ENCODE measurements at regions not wholly inside any gene's neighbourhood (a gene's known extent, or its start where the extent isn't known, plus 50 kb on each side); places are given as distances from the start of the nearest gene placed in this dataset.

GRCh38 chr15:46331546-46331945 is 696.7 kb downstream of the SQOR start:
- DNase-seq, result no peak

- DNase-seq, result no peak
Observed at GRCh38 chr15:46343196-46343935, 708.5 kb downstream of the SQOR start.

- no peak for DNase-seq
Observed at GRCh38 chr15:46344115-46344724, 709.4 kb downstream of the SQOR start.

- DNase-seq, result no peak
Observed at GRCh38 chr15:46344915-46345314, 710.1 kb downstream of the SQOR start.

- no peak for DNase-seq
Observed at GRCh38 chr15:46354443-46354842, 719.6 kb downstream of the SQOR start.

- no peak for DNase-seq
Observed at GRCh38 chr15:46365572-46365971, 730.7 kb downstream of the SQOR start.

- DNase-seq, result no peak
Observed at GRCh38 chr15:46366360-46367007, 731.7 kb downstream of the SQOR start.

GRCh38 chr15:46383978-46384377 is 749.1 kb downstream of the SQOR start:
- DNase-seq, result no peak

GRCh38 chr15:46386356-46386755 is 751.5 kb downstream of the SQOR start:
- DNase-seq, result no peak

GRCh38 chr15:46389739-46390138 is 754.9 kb downstream of the SQOR start:
- DNase-seq, result no peak

GRCh38 chr15:46394463-46394862 is 759.6 kb downstream of the SQOR start:
- no peak for DNase-seq

- no peak for DNase-seq
Observed at GRCh38 chr15:46408312-46408711, 773.5 kb downstream of the SQOR start.

- no peak for DNase-seq
Observed at GRCh38 chr15:46409841-46410301, 775.0 kb downstream of the SQOR start.

- no peak for DNase-seq
Observed at GRCh38 chr15:46410705-46411104, 775.9 kb downstream of the SQOR start.

GRCh38 chr15:46411900-46412299 is 777.1 kb downstream of the SQOR start:
- no peak for DNase-seq

- DNase-seq, result no peak
Observed at GRCh38 chr15:46413799-46414198, 779.0 kb downstream of the SQOR start.

GRCh38 chr15:46416544-46416943 is 781.7 kb downstream of the SQOR start:
- DNase-seq, result no peak

GRCh38 chr15:46420990-46421389 is 786.2 kb downstream of the SQOR start:
- DNase-seq, result no peak

- no peak for DNase-seq
Observed at GRCh38 chr15:46441294-46442062, 806.6 kb downstream of the SQOR start.

- no peak for DNase-seq
Observed at GRCh38 chr15:46442184-46442583, 807.4 kb downstream of the SQOR start.

GRCh38 chr15:46442901-46443590 is 808.2 kb downstream of the SQOR start:
- no peak for DNase-seq

GRCh38 chr15:46450112-46450809 is 815.4 kb downstream of the SQOR start:
- no peak for DNase-seq
